Osteoblast (primary cell): ENCODE measurements at regions not wholly inside any gene's neighbourhood (a gene's known extent, or its start where the extent isn't known, plus 50 kb on each side); places are given as distances from the start of the nearest gene placed in this dataset.
A peak's percentile ranks its signal among the peaks of the same experiment; 100 is the strongest.

Source experiments
- DNase-seq: peaks from one replicate; pipeline ENCODE4 v3.0.0; 2011; ENCODE audit warnings: low spot score, mixed read lengths; ENCODE audit not compliant: insufficient read length; ENCODE audit errors: missing footprints
- H2AFZ ChIP-seq: 2 replicates; pipeline ENCODE4 v1.6.0; 2011; ENCODE audit warnings: mild to moderate bottlenecking, low read length
- H3K27ac ChIP-seq: 2 replicates; pipeline ENCODE4 v1.5.1; 2011; ENCODE audit warnings: mild to moderate bottlenecking, low read depth, low read length, moderate library complexity
- H3K27me3 ChIP-seq: 2 replicates; pipeline ENCODE4 v1.6.0; 2012; ENCODE audit warnings: mild to moderate bottlenecking, control low read depth, inconsistent platforms, low read length, moderate library complexity; ENCODE audit not compliant: insufficient read depth
- H3K36me3 ChIP-seq: 2 replicates; pipeline ENCODE4 v1.5.1; 2011; ENCODE audit warnings: mild to moderate bottlenecking, low read length, control low read depth, moderate library complexity; ENCODE audit not compliant: insufficient read depth
- H3K4me1 ChIP-seq: 2 replicates; pipeline ENCODE4 v1.5.1; 2011; ENCODE audit warnings: mild to moderate bottlenecking, low read length, control low read depth, moderate library complexity; ENCODE audit not compliant: insufficient read depth
- H3K4me2 ChIP-seq: 2 replicates; pipeline ENCODE4 v1.6.0; 2011; ENCODE audit warnings: mild to moderate bottlenecking, low read length; ENCODE audit not compliant: insufficient read depth
- H3K4me3 ChIP-seq: fragments of 200-600 bp; sonication (generic); 3 replicates; pipeline ENCODE4 v1.5.1; 2012; ENCODE audit warnings: mild to moderate bottlenecking, low read length, inconsistent platforms; ENCODE audit not compliant: insufficient read depth
- H3K79me2 ChIP-seq: 2 replicates; pipeline ENCODE4 v1.6.0; 2012; ENCODE audit warnings: mild to moderate bottlenecking, low read length, control low read depth, inconsistent platforms; ENCODE audit not compliant: insufficient read depth
- H3K9me3 ChIP-seq: 2 replicates; pipeline ENCODE4 v1.5.1; 2011; ENCODE audit warnings: low read depth, low read length, control low read depth
- H4K20me1 ChIP-seq: 2 replicates; pipeline ENCODE4 v1.6.0; 2012; ENCODE audit warnings: mild to moderate bottlenecking, low read length, control low read depth; ENCODE audit not compliant: insufficient read depth
- TF ChIP-seq, protein P1 (sequence below): IDR thresholded peaks from 2 replicates; pipeline ENCODE4 v1.5.1; 2011; ENCODE audit warnings: mild to moderate bottlenecking, low read depth, low read length, moderate library complexity; ENCODE audit errors: extremely low read depth

DNA sequence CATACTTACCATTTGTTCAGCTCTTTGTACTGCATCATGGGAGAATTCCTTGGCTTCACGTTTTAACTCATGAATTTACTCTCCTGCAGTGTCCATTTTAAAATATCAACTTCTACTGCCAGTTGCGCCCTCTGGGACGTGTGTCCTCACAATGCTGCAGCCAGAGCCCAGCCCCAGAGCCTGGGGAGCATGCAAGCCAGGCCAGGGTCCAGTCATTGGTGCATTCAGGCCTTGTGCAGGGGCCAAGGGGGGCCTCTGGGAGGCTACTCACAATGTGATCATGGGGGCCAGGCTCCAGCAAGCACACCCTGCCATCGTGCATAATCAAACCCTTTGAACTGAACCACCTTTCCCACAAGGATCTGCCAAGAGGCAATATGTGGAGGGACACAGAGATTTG, 105.6 kb upstream of the CCDC112 start:
- peaks cover 18% of the 10 kb centered on the region for H3K4me1 ChIP-seq
- TF ChIP-seq, protein P1, sequence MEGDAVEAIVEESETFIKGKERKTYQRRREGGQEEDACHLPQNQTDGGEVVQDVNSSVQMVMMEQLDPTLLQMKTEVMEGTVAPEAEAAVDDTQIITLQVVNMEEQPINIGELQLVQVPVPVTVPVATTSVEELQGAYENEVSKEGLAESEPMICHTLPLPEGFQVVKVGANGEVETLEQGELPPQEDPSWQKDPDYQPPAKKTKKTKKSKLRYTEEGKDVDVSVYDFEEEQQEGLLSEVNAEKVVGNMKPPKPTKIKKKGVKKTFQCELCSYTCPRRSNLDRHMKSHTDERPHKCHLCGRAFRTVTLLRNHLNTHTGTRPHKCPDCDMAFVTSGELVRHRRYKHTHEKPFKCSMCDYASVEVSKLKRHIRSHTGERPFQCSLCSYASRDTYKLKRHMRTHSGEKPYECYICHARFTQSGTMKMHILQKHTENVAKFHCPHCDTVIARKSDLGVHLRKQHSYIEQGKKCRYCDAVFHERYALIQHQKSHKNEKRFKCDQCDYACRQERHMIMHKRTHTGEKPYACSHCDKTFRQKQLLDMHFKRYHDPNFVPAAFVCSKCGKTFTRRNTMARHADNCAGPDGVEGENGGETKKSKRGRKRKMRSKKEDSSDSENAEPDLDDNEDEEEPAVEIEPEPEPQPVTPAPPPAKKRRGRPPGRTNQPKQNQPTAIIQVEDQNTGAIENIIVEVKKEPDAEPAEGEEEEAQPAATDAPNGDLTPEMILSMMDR: no peak
- no peaks in the 10 kb centered on the region for H3K36me3 ChIP-seq
- no peaks in the 10 kb centered on the region for H3K79me2 ChIP-seq
- no peaks in the 10 kb centered on the region for H4K20me1 ChIP-seq
- no peak overlapping the region for H3K4me2 ChIP-seq
- no peaks in the 10 kb centered on the region for H3K27me3 ChIP-seq
- H3K4me3 ChIP-seq: no peak overlapping the region
- DNase-seq: no peak
- peak overlapping the region; percentile 62 for H3K27ac ChIP-seq
- no peak overlapping the region for H2AFZ ChIP-seq
- no peaks in the 10 kb centered on the region for H3K9me3 ChIP-seq

DNA sequence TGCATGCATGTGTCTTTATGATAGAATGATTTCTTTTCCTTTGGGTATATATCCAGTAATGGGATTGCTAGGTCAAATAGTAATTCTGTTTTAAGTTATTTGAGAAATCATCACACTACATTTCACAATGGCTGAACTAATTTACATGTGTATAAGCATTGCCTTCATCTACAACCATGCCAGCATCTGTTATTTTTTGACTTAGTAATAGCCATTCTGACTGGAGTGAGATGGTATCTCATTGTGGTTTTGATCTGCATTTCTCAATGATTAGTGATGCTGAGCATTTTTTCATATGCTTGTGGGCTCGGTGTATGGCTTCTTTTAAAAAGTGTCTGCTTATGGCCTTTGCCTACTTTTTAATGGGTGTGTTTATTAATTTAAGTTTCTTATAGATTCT, 102.3 kb upstream of the CCDC112 start:
- Histone ChIP-seq H3K4me1 (peaks cover 26% of the 10 kb centered on the region), H3K36me3 (no peaks in the 10 kb centered on the region), H3K4me2 (no peak overlapping the region), H3K9me3 (no peaks in the 10 kb centered on the region), H3K27me3 (no peaks in the 10 kb centered on the region), H4K20me1 (no peaks in the 10 kb centered on the region), H3K27ac (no peak overlapping the region), H3K79me2 (no peaks in the 10 kb centered on the region), H3K4me3 (no peak overlapping the region), H2AFZ (no peak overlapping the region)
- TF ChIP-seq, protein P1: no peak
- no peak for DNase-seq

DNA sequence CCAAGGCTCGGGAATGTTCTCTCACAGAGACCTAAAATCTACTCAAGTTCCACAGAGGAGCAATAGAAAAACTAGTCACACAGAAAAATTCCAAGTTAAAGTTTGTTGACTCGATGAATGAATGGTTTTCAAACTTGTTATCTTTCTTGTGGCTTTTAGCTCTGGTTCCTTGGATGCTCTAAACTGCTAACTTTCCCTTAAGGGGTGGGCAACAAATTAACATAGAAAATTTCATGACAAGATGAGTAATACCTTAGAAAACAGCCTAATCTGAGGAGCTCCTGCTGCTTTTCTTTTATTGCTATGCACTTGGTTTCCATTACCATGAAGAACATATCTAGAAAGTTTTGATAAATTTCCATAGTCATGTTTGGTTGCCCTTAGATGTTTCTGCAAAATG, 100.2 kb upstream of the CCDC112 start:
- Histone ChIP-seq H3K27ac (no peak overlapping the region), H3K4me3 (no peak overlapping the region), H3K27me3 (no peaks in the 10 kb centered on the region), H3K4me2 (no peak overlapping the region), H3K4me1 (peaks cover 20% of the 10 kb centered on the region), H3K79me2 (no peaks in the 10 kb centered on the region), H3K9me3 (no peaks in the 10 kb centered on the region), H3K36me3 (no peaks in the 10 kb centered on the region), H2AFZ (peak overlapping the region; percentile 66), H4K20me1 (no peaks in the 10 kb centered on the region)
- TF ChIP-seq, protein P1: no peak
- DNase-seq: peak; percentile 86

DNA sequence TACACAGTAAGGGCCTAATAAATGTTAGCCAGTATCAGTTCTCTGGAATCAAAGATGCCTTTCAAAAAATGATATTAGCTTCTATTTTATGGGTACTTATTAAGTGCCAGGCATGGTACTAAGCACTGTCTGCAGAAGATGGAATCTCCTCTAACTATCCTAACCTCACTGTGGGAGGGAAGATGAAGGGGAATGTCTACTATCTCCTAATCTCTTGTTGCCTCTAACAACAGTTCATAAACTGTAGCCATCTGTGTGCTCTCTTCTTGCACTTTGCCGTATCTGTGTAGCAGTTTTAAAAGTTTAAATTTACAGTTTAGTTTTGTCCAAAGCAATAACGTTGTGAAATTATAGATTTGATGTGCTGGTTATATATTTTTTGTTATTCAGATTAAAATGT, 99.6 kb upstream of the CCDC112 start:
- TF ChIP-seq, protein P1: no peak
- H3K4me3 ChIP-seq: no peak overlapping the region
- no peaks in the 10 kb centered on the region for H3K27me3 ChIP-seq
- DNase-seq: no peak
- no peak overlapping the region for H3K4me2 ChIP-seq
- H3K9me3 ChIP-seq: no peaks in the 10 kb centered on the region
- peaks cover 20% of the 10 kb centered on the region for H3K4me1 ChIP-seq
- no peaks in the 10 kb centered on the region for H4K20me1 ChIP-seq
- no peak overlapping the region for H2AFZ ChIP-seq
- H3K36me3 ChIP-seq: no peaks in the 10 kb centered on the region
- no peaks in the 10 kb centered on the region for H3K79me2 ChIP-seq
- no peak overlapping the region for H3K27ac ChIP-seq
